A673 (cell line): ENCODE measurements at regions not wholly inside any gene's neighbourhood (a gene's known extent, or its start where the extent isn't known, plus 50 kb on each side); places are given as distances from the start of the nearest gene placed in this dataset.
"Not testable (repeated sequence)": the region's sequence is repeated elsewhere in the genome, so short reads cannot be mapped to it uniquely, and the experiment has no call there.

Source experiments
- BruUV-seq: library from RNA; stranded (reverse); fragments of 400-500 nt; replicated peaks from 2 replicates; lab custom pipeline; 2021; lab: Mats Ljungman, UMichigan
- CTCF ChIA-PET: fragments of 300-600 bp; sonication (Branson Sonifier 250); formaldehyde crosslinking; loops from one replicate; lab custom pipeline; 2022; ENCODE audit warnings: antibody characterized with exemption; lab: Charles Lee
- POLR2A ChIA-PET: fragments of 300-600 bp; sonication (Branson Sonifier 250); formaldehyde crosslinking; loops from one replicate; lab custom pipeline; 2022; ENCODE audit warnings: antibody characterized with exemption; ENCODE audit not compliant: low non-redundant PET; lab: Charles Lee
- DNase-seq: peaks from one replicate; pipeline ENCODE4 v3.0.0-alpha.2; 2015; ENCODE audit warnings: low spot score
- H3K27ac ChIP-seq: fragments of 200-600 bp; sonication (generic); 2 replicates; pipeline ENCODE4 v1.5.1; 2016; ENCODE audit warnings: mixed run types, low read depth, mild to moderate bottlenecking, mixed read lengths, antibody characterized with exemption, low read length; ENCODE audit not compliant: poor library complexity, severe bottlenecking
- H3K27me3 ChIP-seq: fragments of 200-600 bp; sonication (generic); replicated peaks from 2 replicates; pipeline ENCODE4 v1.6.1; 2017; ENCODE audit warnings: mixed run types, low read depth, mild to moderate bottlenecking, mixed read lengths, antibody characterized with exemption, low read length; ENCODE audit not compliant: insufficient read depth, poor library complexity
- H3K36me3 ChIP-seq: fragments of 200-600 bp; sonication (generic); 2 replicates; pipeline ENCODE4 v1.6.1; 2016; ENCODE audit warnings: mixed run types, mild to moderate bottlenecking, mixed read lengths, antibody characterized with exemption, low read length; ENCODE audit not compliant: insufficient read depth, poor library complexity, severe bottlenecking
- H3K4me1 ChIP-seq: fragments of 200-600 bp; sonication (generic); 2 replicates; pipeline ENCODE4 v1.6.1; 2017; ENCODE audit warnings: mixed run types, mild to moderate bottlenecking, mixed read lengths, antibody characterized with exemption, low read length; ENCODE audit not compliant: insufficient read depth, poor library complexity, severe bottlenecking
- H3K4me3 ChIP-seq: fragments of 200-600 bp; sonication (generic); 2 replicates; pipeline ENCODE4 v1.5.1; 2016; ENCODE audit warnings: low read depth, mixed run types, mild to moderate bottlenecking, mixed read lengths, low read length; ENCODE audit not compliant: poor library complexity, severe bottlenecking
- H3K9me3 ChIP-seq: fragments of 200-600 bp; sonication (generic); 2 replicates; pipeline ENCODE4 v1.6.1; 2016; ENCODE audit warnings: mixed run types, low read depth, mild to moderate bottlenecking, mixed read lengths, antibody characterized with exemption, low read length; ENCODE audit not compliant: poor library complexity, severe bottlenecking
- CTCF ChIP-seq: fragments of 300-800, 200-600 bp; sonication (generic); conservative IDR thresholded peaks from 2 replicates; pipeline ENCODE4 v1.5.1; 2017; ENCODE audit warnings: low read depth, mild to moderate bottlenecking, antibody characterized with exemption, low read length, moderate library complexity, mixed read lengths
- EZH2 ChIP-seq: fragments of 200-600 bp; sonication (generic); IDR thresholded peaks from 2 replicates; pipeline ENCODE4 v1.6.1; 2017; ENCODE audit warnings: borderline replicate concordance, low read depth, mild to moderate bottlenecking, mixed read lengths, antibody characterized with exemption, low read length; ENCODE audit not compliant: poor library complexity, severe bottlenecking
- intact Hi-C: fragments of 100-400 bp; cut with micrococcal nuclease; formaldehyde crosslinking; loops from one replicate; pipeline ENCODE4 v1.10.0; 2022; ENCODE audit not compliant: unreplicated experiment

- BruUV-seq: no TSS peak
- no peak overlapping the region for H3K27ac ChIP-seq
- TF ChIP-seq CTCF (no peak), EZH2 (no peak)
- intact Hi-C loops: no loop called here
- no peaks in the 10 kb centered on the region for H3K9me3 ChIP-seq
- no peak for DNase-seq
- no peaks in the 10 kb centered on the region for H3K27me3 ChIP-seq
- H3K4me3 ChIP-seq: no peak overlapping the region
- H3K4me1 ChIP-seq: no peaks in the 10 kb centered on the region
- POLR2A ChIA-PET: no interaction called here
- CTCF ChIA-PET: no interaction called here
- H3K36me3 ChIP-seq: no peaks in the 10 kb centered on the region
These were observed 1243.0 kb upstream of the RAG2 start for GRCh38 chr11:37841016-37841415.

- intact Hi-C loops, H3K27me3 ChIP-seq, H3K4me3 ChIP-seq, H3K4me1 ChIP-seq, H3K9me3 ChIP-seq, CTCF ChIA-PET, DNase-seq, POLR2A ChIA-PET, H3K27ac ChIP-seq, BruUV-seq, H3K36me3 ChIP-seq: not testable (repeated sequence)
These were observed 1242.3 kb upstream of the RAG2 start for GRCh38 chr11:37840345-37840744.

- no peaks in the 10 kb centered on the region for H3K27me3 ChIP-seq
- TF ChIP-seq CTCF: no peak
- no peak for TF ChIP-seq EZH2
- CTCF ChIA-PET: no interaction called here
- H3K27ac ChIP-seq: no peak overlapping the region
- H3K4me3 ChIP-seq: no peak overlapping the region
- no peaks in the 10 kb centered on the region for H3K4me1 ChIP-seq
- intact Hi-C loops: no loop called here
- POLR2A ChIA-PET: no interaction called here
- no peak for DNase-seq
- BruUV-seq: no TSS peak
- H3K36me3 ChIP-seq: no peaks in the 10 kb centered on the region
- no peaks in the 10 kb centered on the region for H3K9me3 ChIP-seq
These were observed 1232.5 kb upstream of the RAG2 start for GRCh38 chr11:37830529-37830928.

- Histone ChIP-seq H3K27me3 (no peaks in the 10 kb centered on the region), H3K4me1 (no peaks in the 10 kb centered on the region), H3K27ac (no peak overlapping the region), H3K4me3 (no peak overlapping the region), H3K9me3 (no peaks in the 10 kb centered on the region), H3K36me3 (no peaks in the 10 kb centered on the region)
- intact Hi-C loops: no loop called here
- ChIA-PET POLR2A (no interaction called here), CTCF (no interaction called here)
- TF ChIP-seq CTCF (no peak), EZH2 (no peak)
- no TSS peak for BruUV-seq
- no peak for DNase-seq
These were observed 1219.8 kb upstream of the RAG2 start for GRCh38 chr11:37817727-37818270.
